ENCODE measurements at regions not wholly inside any gene's neighbourhood (a gene's known extent, or its start where the extent isn't known, plus 50 kb on each side); places are given as distances from the start of the nearest gene placed in this dataset.

GRCh38 chr3:72341920-72342319 is 506.3 kb downstream of the SHQ1 start:
- H3F3A ChIP-seq (ENCODE audit: insufficient read depth, low read depth): peaks cover 12% of the 10 kb centered on the region; the same call in 1 of the 2 replicates
- no peaks in the 10 kb centered on the region for H3K36me3 ChIP-seq (ENCODE audit: low read depth)
- no peak for DNase-seq
- peaks cover 9% of the 10 kb centered on the region; the same call in 1 of the 2 replicates for H3K9me3 ChIP-seq (ENCODE audit: insufficient read depth, low read depth)
- TF ChIP-seq CTCF (conservative IDR thresholded peaks at IDR 0.05): no peak
- TF ChIP-seq EZH2 (IDR thresholded peaks at IDR 0.05; ENCODE audit: low read depth): no peak
- no peaks in the 10 kb centered on the region for H4K20me1 ChIP-seq (ENCODE audit: insufficient read depth)
- H3K27me3 ChIP-seq (ENCODE audit: insufficient read depth, low read depth): no peaks in the 10 kb centered on the region
- BruUV-seq (replicated peaks): no TSS peak
- H3K27ac ChIP-seq: no peak overlapping the region
- H3K4me1 ChIP-seq (replicated peaks; ENCODE audit: insufficient read depth): peaks cover 14% of the 10 kb centered on the region
- no peaks in the 10 kb centered on the region for H3K9me2 ChIP-seq (ENCODE audit: insufficient read depth)
- CTCF ChIA-PET: interaction anchor here (0.6 kb wide), 1 partner anchor 357 kb away, joined by 3 read pairs; no protein-coding TSS in a partner anchor
- no peaks in the 10 kb centered on the region for H3K79me2 ChIP-seq (ENCODE audit: low read depth)
- intact Hi-C loops (cut with micrococcal nuclease; ENCODE audit: unreplicated experiment): no loop called here
- POLR2A ChIA-PET (ENCODE audit: unreplicated experiment): no interaction called here
- H2AFZ ChIP-seq: no peak overlapping the region
- no peak overlapping the region for H3K4me3 ChIP-seq
- no peak overlapping the region for H3K4me2 ChIP-seq

DNA sequence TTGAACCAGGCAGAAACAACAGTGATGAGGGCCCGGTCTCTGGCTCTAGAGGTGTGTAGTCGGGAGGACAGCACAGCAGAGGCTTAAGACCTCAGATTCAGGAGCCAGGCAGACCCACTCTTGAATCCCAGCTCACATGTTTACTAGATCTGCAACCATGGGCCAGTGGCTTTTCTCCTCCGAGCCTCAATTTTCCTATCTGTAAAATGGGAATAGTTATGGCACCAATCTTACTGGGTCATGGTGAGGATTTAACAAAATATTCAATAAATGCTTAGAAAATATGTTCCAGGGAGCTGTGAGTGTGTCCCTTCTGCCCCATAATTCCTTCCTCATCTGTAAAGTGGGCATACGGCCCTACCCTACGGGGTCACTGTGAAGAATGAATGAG is 506.9 kb downstream of the SHQ1 start:
- Histone ChIP-seq H3K9me3 (ENCODE audit: insufficient read depth, low read depth) (peaks cover 9% of the 10 kb centered on the region; the same call in 1 of the 2 replicates), H3K4me1 (replicated peaks; ENCODE audit: insufficient read depth) (peaks cover 14% of the 10 kb centered on the region), H4K20me1 (ENCODE audit: insufficient read depth) (no peaks in the 10 kb centered on the region), H2AFZ (no peak overlapping the region), H3K36me3 (ENCODE audit: low read depth) (no peaks in the 10 kb centered on the region), H3K4me3 (no peak overlapping the region), H3K27ac (no peak overlapping the region), H3K27me3 (ENCODE audit: insufficient read depth, low read depth) (no peaks in the 10 kb centered on the region), H3F3A (ENCODE audit: insufficient read depth, low read depth) (peaks cover 12% of the 10 kb centered on the region; the same call in 1 of the 2 replicates), H3K79me2 (ENCODE audit: low read depth) (no peaks in the 10 kb centered on the region), H3K4me2 (no peak overlapping the region), H3K9me2 (ENCODE audit: insufficient read depth) (no peaks in the 10 kb centered on the region)
- ChIA-PET POLR2A (ENCODE audit: unreplicated experiment) (interaction anchor here (0.5 kb wide), 1 partner anchor 135 kb away, joined by 6 read pairs; no protein-coding TSS in a partner anchor), CTCF (interaction anchor here (0.6 kb wide), 1 partner anchor 356 kb away, joined by 3 read pairs; no protein-coding TSS in a partner anchor)
- TF ChIP-seq CTCF (conservative IDR thresholded peaks at IDR 0.05) (no peak), EZH2 (IDR thresholded peaks at IDR 0.05; ENCODE audit: low read depth) (no peak)
- BruUV-seq (replicated peaks): no TSS peak
- intact Hi-C loops (cut with micrococcal nuclease; ENCODE audit: unreplicated experiment): no loop called here
- DNase-seq: no peak

DNA sequence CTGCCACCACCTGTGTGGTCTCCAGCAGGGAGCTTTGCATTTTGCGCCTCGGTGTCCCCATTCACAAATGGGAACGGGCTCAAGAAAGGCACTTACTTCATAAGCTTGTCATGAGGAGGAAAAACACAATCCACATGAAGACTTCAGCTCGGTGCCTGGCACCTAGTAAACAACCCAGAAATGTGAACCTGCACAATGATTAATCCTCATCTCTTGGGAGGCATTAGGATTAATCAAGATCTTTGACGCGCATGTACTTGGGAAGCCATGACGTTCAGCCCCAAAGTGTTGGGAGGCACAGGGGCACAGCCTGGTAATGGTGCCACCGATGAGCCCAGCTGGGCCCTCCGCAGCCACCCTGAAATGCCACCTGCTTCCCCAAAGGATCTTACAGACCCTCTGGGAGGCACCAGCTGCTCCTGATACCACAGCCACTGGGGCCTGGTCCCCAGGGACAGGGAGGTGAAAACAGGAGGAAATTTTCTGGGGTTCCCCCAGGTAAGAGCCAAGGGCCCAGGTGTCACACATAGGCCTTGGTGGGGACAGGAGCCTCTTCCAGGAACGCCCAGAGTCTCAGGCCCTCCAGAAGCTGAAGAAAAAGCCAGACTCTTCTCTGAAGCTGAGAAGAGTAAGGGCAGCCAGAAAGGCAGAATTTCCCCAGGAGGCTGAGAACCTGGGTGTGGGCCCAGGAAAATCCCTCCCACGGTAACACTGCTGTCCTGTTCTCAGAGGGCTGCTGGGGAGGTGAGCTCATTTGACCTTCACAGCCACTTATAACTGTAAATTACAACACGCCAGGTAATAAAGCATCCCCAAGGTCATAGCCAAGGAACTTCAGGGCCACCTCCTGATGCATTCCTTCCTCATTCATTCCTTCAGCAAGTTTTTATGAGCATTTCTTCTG is 507.5 kb downstream of the SHQ1 start:
- H3K27me3 ChIP-seq (ENCODE audit: insufficient read depth, low read depth): no peaks in the 10 kb centered on the region
- no peaks in the 10 kb centered on the region for H3K36me3 ChIP-seq (ENCODE audit: low read depth)
- no peaks in the 10 kb centered on the region for H3K79me2 ChIP-seq (ENCODE audit: low read depth)
- intact Hi-C loops (cut with micrococcal nuclease; ENCODE audit: unreplicated experiment): no loop called here
- no peak overlapping the region for H3K4me2 ChIP-seq
- H2AFZ ChIP-seq: no peak overlapping the region
- peaks cover 9% of the 10 kb centered on the region; the same call in 1 of the 2 replicates for H3K9me3 ChIP-seq (ENCODE audit: insufficient read depth, low read depth)
- ChIA-PET CTCF (no interaction called here), POLR2A (ENCODE audit: unreplicated experiment) (interaction anchor here (0.5 kb wide), 1 partner anchor 135 kb away, joined by 6 read pairs; no protein-coding TSS in a partner anchor)
- TF ChIP-seq CTCF (conservative IDR thresholded peaks at IDR 0.05): no peak
- no peak for TF ChIP-seq EZH2 (IDR thresholded peaks at IDR 0.05; ENCODE audit: low read depth)
- no peak overlapping the region for H3K4me3 ChIP-seq
- no peaks in the 10 kb centered on the region for H4K20me1 ChIP-seq (ENCODE audit: insufficient read depth)
- no TSS peak for BruUV-seq (replicated peaks)
- H3K4me1 ChIP-seq (replicated peaks; ENCODE audit: insufficient read depth): peaks cover 14% of the 10 kb centered on the region
- H3K9me2 ChIP-seq (ENCODE audit: insufficient read depth): no peaks in the 10 kb centered on the region
- H3F3A ChIP-seq (ENCODE audit: insufficient read depth, low read depth): peaks cover 12% of the 10 kb centered on the region; the same call in 1 of the 2 replicates
- DNase-seq: no peak
- no peak overlapping the region for H3K27ac ChIP-seq
